HG03045 (cell line): ENCODE measurements at regions not wholly inside any gene's neighbourhood (a gene's known extent, or its start where the extent isn't known, plus 50 kb on each side); places are given as distances from the start of the nearest gene placed in this dataset.
"Not testable (repeated sequence)": the region's sequence is repeated elsewhere in the genome, so short reads cannot be mapped to it uniquely, and the experiment has no call there.

ENCODE experiments used
- ATAC-seq: cut with Tn5 transposase; IDR thresholded peaks from one replicate; pipeline ENCODE4 v1.9.1; 2021; ENCODE audit warnings: mild to moderate bottlenecking, moderate library complexity; ENCODE audit not compliant: unreplicated experiment

DNA sequence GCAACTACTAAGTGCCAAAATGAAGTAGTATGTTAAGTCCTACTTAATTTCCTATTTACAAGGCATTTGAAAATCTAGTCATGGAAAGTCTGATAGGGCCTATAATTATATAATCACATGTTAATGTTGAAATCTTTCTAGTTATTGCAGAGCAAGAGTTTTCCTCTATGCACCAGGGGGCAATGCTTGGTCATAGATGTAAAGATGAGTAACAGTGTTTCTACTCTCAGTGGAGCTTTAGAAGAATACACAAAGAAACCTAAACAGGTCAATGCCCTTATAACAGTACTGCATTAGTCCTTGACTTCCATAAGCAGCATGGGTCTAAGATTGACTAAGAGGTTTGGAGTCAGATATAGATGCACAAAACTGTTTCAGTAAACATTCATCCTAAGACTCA, 218.7 kb downstream of the KCTD12 start:
- ATAC-seq = no peak

GRCh38 chr13:76663592-76664335, 222.4 kb downstream of the KCTD12 start:
- ATAC-seq = no peak

- not testable (repeated sequence) for ATAC-seq
Measured at GRCh38 chr13:76659074-76659473, 227.1 kb downstream of the KCTD12 start.

- no peak for ATAC-seq
Measured at GRCh38 chr13:76656500-76656899, 229.7 kb downstream of the KCTD12 start.

DNA sequence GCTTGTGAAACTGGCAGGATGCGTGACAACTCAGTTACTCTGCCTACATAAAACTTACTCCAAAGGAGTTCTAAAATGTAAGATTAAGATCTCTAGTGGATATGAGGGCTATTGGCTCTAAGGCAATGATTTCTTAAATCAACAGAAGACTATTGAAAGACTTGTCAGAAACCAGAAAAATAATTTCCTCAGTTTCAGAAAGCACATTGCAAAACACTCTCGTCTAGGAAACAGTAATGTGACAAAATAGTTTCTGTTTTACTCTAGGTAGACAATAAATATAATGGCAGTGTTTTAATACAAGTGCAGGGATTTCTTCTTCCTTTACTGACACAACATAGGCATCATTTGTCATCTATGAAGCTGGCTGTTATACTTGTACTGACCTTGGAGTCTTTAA, 230.1 kb downstream of the KCTD12 start:
- no peak for ATAC-seq

- no peak for ATAC-seq
Measured at GRCh38 chr13:76654263-76654662, 231.9 kb downstream of the KCTD12 start.

GRCh38 chr13:76651286-76651685, 234.9 kb downstream of the KCTD12 start:
- no peak for ATAC-seq

- no peak for ATAC-seq
Measured at GRCh38 chr13:76647550-76647949, 238.7 kb downstream of the KCTD12 start.

DNA sequence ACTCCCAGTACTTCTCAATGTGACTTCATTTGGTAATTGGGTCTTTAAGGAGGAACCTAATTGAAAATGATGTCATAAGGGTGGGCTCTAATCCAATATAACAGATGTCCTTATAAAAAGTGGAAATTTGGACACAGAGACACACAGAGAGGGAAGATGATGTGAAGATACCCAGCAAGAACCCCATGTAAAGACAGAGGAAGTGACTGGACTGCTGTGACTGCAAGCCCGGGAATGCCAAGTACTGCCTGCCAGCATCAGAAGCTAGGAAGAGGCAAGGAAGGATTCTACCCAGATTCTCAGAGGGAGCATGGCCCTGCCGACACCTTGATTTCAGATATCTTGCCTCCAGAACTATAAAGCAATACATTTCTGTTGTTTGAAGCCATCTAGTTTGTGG, 239.3 kb downstream of the KCTD12 start:
- ATAC-seq = no peak

- ATAC-seq = no peak
Measured at GRCh38 chr13:76645632-76646031, 240.6 kb downstream of the KCTD12 start.

DNA sequence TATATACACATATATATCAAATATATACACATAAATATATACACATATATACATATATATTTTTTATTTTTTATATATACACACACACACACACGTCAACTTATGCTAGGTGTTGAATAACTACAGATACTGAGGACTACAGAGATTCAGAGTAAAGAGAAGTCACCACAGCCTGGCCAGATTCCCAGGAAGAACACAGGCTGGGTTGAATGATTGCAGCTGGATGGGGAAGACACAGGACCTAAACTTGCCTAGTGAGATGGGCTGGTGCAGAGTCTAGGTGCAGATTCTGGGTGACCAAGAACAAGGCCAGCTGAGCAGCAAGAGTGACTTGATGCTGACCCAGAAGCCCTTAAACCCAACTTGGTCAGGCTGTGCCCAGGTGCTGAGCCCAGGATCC, 241.3 kb downstream of the KCTD12 start:
- ATAC-seq = no peak

GRCh38 chr13:76643596-76643995, 242.6 kb downstream of the KCTD12 start:
- no peak for ATAC-seq

- ATAC-seq = no peak
Measured at GRCh38 chr13:76641056-76641455, 245.1 kb downstream of the KCTD12 start.

DNA sequence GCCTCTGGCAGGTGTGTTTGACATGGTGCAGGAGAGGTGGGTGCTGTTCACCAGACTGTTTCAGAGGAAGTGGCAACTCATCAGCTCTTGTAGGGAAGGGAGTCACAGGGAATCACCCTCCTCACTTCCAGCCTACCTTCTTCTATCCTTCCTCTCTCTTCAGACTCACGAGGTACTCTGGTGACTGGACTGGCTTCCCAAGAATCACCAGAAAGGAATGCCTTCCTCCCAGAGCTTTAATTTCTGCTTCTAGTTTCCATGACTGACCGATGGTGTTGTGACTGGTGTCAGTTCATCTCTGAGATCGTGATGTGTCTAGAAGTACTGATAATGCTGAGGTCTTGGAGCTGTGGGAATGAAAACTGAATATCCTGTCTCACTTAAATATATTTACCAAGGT, 247.3 kb downstream of the KCTD12 start:
- ATAC-seq = no peak

DNA sequence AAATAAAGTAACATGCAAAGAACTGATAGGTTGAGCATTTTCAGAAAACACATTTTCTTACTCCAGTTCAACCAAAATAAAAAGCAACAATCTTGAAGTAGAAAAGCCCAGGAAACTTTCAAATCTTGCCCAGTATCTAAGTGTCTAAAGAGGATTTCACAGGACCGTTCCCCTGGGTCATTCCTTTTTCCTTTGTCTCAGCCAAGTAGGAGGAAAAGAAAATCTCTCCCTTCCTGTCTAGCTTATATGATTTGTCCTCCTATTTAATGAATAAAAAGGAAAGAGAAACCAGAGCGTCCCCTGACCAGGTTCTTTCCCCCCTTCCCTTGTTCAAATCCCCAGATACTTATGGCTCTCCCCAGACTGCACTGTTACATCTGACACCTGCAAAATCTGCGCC, 248.0 kb downstream of the KCTD12 start:
- no peak for ATAC-seq

DNA sequence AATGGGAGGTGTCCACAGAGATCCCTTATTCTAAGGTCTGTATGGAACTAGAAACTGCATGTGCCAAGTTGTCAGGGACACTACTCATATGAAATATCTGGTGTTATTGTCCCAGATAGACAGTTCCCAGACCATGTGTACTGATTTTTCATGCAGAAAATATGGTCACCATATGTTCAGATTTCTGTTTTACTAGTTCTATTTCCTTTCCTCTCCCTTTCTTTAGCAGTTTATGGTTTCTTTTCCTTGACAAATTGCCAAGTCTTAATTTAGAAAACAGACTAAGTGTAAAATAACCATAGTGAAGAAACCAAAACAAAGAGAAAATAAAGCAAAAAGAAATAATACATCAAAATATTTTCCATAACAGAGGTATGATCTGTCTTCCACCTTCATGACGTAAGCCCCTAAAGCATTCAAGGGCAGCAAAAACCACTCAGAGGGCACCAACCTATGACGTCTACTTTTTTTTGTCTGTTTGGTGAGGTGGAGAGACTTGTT, 248.5 kb downstream of the KCTD12 start:
- no peak for ATAC-seq

DNA sequence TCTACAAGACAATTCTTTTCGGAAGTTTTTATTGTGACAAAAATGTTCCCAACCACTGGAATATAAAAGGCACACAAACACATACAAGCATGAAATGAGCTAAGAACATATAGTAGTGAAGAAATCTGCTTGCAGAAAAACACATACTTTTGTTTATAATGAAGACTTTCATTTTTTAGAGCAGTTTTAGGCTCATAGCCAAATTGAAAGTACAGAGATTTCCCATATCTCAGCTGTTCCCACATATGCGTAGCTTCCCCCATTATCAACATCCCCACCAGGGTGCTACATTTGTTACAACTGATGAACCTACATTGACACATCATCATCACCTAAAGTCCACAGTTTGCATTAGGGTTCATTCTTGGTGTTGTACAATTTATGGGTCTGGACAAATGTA, 249.4 kb downstream of the KCTD12 start:
- ATAC-seq = no peak

- no peak for ATAC-seq
Measured at GRCh38 chr13:76635232-76636230, 250.7 kb downstream of the KCTD12 start.

- ATAC-seq = no peak
Measured at GRCh38 chr13:76634431-76635191, 251.6 kb downstream of the KCTD12 start.

GRCh38 chr13:76632401-76633044, 253.7 kb downstream of the KCTD12 start:
- ATAC-seq = no peak
